ENCODE measurements at regions not wholly inside any gene's neighbourhood (a gene's known extent, or its start where the extent isn't known, plus 50 kb on each side); places are given as distances from the start of the nearest gene placed in this dataset.

- no peak for TF ChIP-seq CTCF (IDR thresholded peaks at IDR 0.05; ENCODE audit: low read depth, low read length)
- no peak for TF ChIP-seq MAX (IDR thresholded peaks at IDR 0.05; ENCODE audit: low read depth, low read length)
Measured at GRCh38 chr2:126107883-126108282, 548.1 kb upstream of the GYPC start.

Measured in NB4 (cell line).